HG03175 (cell line): ENCODE measurements at regions not wholly inside any gene's neighbourhood (a gene's known extent, or its start where the extent isn't known, plus 50 kb on each side); places are given as distances from the start of the nearest gene placed in this dataset.

Experiments used
- ATAC-seq: cut with Tn5 transposase; IDR thresholded peaks from one replicate; pipeline ENCODE4 v1.9.1; 2021; ENCODE audit warnings: mild to moderate bottlenecking, moderate library complexity; ENCODE audit not compliant: unreplicated experiment

GRCh38 chr14:98731286-98731685, 540.7 kb downstream of the BCL11B start:
- ATAC-seq = no peak

- no peak for ATAC-seq
Measured at GRCh38 chr14:98731701-98732100, 540.3 kb downstream of the BCL11B start.

- no peak for ATAC-seq
Measured at GRCh38 chr14:98733536-98733935, 538.5 kb downstream of the BCL11B start.

GRCh38 chr14:98736701-98737338, 535.2 kb downstream of the BCL11B start:
- ATAC-seq = no peak

GRCh38 chr14:98741523-98741922, 530.5 kb downstream of the BCL11B start:
- ATAC-seq = no peak

GRCh38 chr14:98742001-98742400, 530.0 kb downstream of the BCL11B start:
- ATAC-seq = no peak

GRCh38 chr14:98743536-98743935, 528.5 kb downstream of the BCL11B start:
- ATAC-seq = no peak

- ATAC-seq = no peak
Measured at GRCh38 chr14:98748966-98749365, 523.0 kb downstream of the BCL11B start.

- ATAC-seq = no peak
Measured at GRCh38 chr14:98751110-98751509, 520.9 kb downstream of the BCL11B start.

GRCh38 chr14:98752660-98753059, 519.3 kb downstream of the BCL11B start:
- no peak for ATAC-seq

GRCh38 chr14:98754343-98755020, 517.5 kb downstream of the BCL11B start:
- no peak for ATAC-seq

- ATAC-seq = no peak
Measured at GRCh38 chr14:98756749-98757148, 515.2 kb downstream of the BCL11B start.

GRCh38 chr14:98758440-98758839, 513.6 kb downstream of the BCL11B start:
- ATAC-seq = no peak

GRCh38 chr14:98761993-98762392, 510.0 kb downstream of the BCL11B start:
- no peak for ATAC-seq

GRCh38 chr14:98766818-98767217, 505.2 kb downstream of the BCL11B start:
- no peak for ATAC-seq

GRCh38 chr14:98769326-98769725, 502.7 kb downstream of the BCL11B start:
- ATAC-seq = no peak

- ATAC-seq = no peak
Measured at GRCh38 chr14:98770151-98770550, 501.8 kb downstream of the BCL11B start.

GRCh38 chr14:98773814-98774213, 498.2 kb downstream of the BCL11B start:
- ATAC-seq = no peak

- ATAC-seq = no peak
Measured at GRCh38 chr14:98775892-98776291, 496.1 kb downstream of the BCL11B start.

GRCh38 chr14:98782062-98782461, 489.9 kb downstream of the BCL11B start:
- ATAC-seq = no peak

GRCh38 chr14:98785578-98785977, 486.4 kb downstream of the BCL11B start:
- ATAC-seq = no peak

- ATAC-seq = no peak
Measured at GRCh38 chr14:98786456-98786855, 485.5 kb downstream of the BCL11B start.

GRCh38 chr14:98791661-98792060, 480.3 kb downstream of the BCL11B start:
- no peak for ATAC-seq
